ENCODE measurements at regions not wholly inside any gene's neighbourhood (a gene's known extent, or its start where the extent isn't known, plus 50 kb on each side); places are given as distances from the start of the nearest gene placed in this dataset.

- DNase-seq: no peak
- ATAC-seq (ENCODE audit: poor library complexity): no peak
- intact Hi-C loops (cut with DNase I): no loop called here
These were observed 203.8 kb upstream of the SH3BP4 start for GRCh38 chr2:234747833-234748559.

- intact Hi-C loops (cut with DNase I): no loop called here
- ATAC-seq (ENCODE audit: poor library complexity) (no peak), DNase-seq (no peak)
These were observed 204.8 kb upstream of the SH3BP4 start for GRCh38 chr2:234747032-234747431.

- ATAC-seq (ENCODE audit: poor library complexity) (no peak), DNase-seq (no peak)
- intact Hi-C loops (cut with DNase I): no loop called here
These were observed 206.5 kb upstream of the SH3BP4 start for GRCh38 chr2:234745347-234745746.

GRCh38 chr2:234741976-234742375 lies 209.8 kb upstream of the SH3BP4 start:
- DNase-seq: no peak
- no peak for ATAC-seq (ENCODE audit: poor library complexity)
- intact Hi-C loops (cut with DNase I): no loop called here

- intact Hi-C loops (cut with DNase I): no loop called here
- ATAC-seq (ENCODE audit: poor library complexity) (no peak), DNase-seq (no peak)
These were observed 212.8 kb upstream of the SH3BP4 start for GRCh38 chr2:234739061-234739460.

- DNase-seq (no peak), ATAC-seq (ENCODE audit: poor library complexity) (no peak)
- intact Hi-C loops (cut with DNase I): no loop called here
These were observed 216.0 kb upstream of the SH3BP4 start for GRCh38 chr2:234735829-234736228.

GRCh38 chr2:234733795-234734600 lies 217.8 kb upstream of the SH3BP4 start:
- DNase-seq: no peak
- no peak for ATAC-seq (ENCODE audit: poor library complexity)

GRCh38 chr2:234733093-234733489 lies 218.7 kb upstream of the SH3BP4 start:
- ATAC-seq (ENCODE audit: poor library complexity) (no peak), DNase-seq (no peak)
- intact Hi-C loops (cut with DNase I): no loop called here

More at GRCh38 chr2:234733795-234734600, 217.8 kb upstream of the SH3BP4 start:
- intact Hi-C loops (cut with DNase I): no loop called here

GRCh38 chr2:234732404-234733092 lies 219.3 kb upstream of the SH3BP4 start:
- DNase-seq: no peak
- no peak for ATAC-seq (ENCODE audit: poor library complexity)
- intact Hi-C loops (cut with DNase I): no loop called here

- DNase-seq: no peak
- ATAC-seq (ENCODE audit: poor library complexity): no peak
- intact Hi-C loops (cut with DNase I): no loop called here
These were observed 220.6 kb upstream of the SH3BP4 start for GRCh38 chr2:234731236-234731635.

- no peak for ATAC-seq (ENCODE audit: poor library complexity)
- intact Hi-C loops (cut with DNase I): no loop called here
These were observed 221.7 kb upstream of the SH3BP4 start for GRCh38 chr2:234730066-234730640.

GRCh38 chr2:234725528-234726264 lies 226.1 kb upstream of the SH3BP4 start:
- intact Hi-C loops (cut with DNase I): no loop called here
- no peak for ATAC-seq (ENCODE audit: poor library complexity)
- DNase-seq: no peak

More at GRCh38 chr2:234730066-234730640, 221.7 kb upstream of the SH3BP4 start:
- DNase-seq: no peak

GRCh38 chr2:234724850-234725249 lies 227.0 kb upstream of the SH3BP4 start:
- no peak for DNase-seq
- intact Hi-C loops (cut with DNase I): no loop called here
- ATAC-seq (ENCODE audit: poor library complexity): no peak

GRCh38 chr2:234723400-234723799 lies 226.5 kb upstream of the ARL4C start:
- DNase-seq: no peak
- intact Hi-C loops (cut with DNase I): no loop called here
- no peak for ATAC-seq (ENCODE audit: poor library complexity)

GRCh38 chr2:234722176-234722575 lies 225.3 kb upstream of the ARL4C start:
- no peak for DNase-seq
- intact Hi-C loops (cut with DNase I): no loop called here
- no peak for ATAC-seq (ENCODE audit: poor library complexity)

- intact Hi-C loops (cut with DNase I): no loop called here
- DNase-seq (no peak), ATAC-seq (ENCODE audit: poor library complexity) (no peak)
These were observed 222.3 kb upstream of the ARL4C start for GRCh38 chr2:234719116-234719716.

GRCh38 chr2:234716271-234716670 lies 219.4 kb upstream of the ARL4C start:
- ATAC-seq (ENCODE audit: poor library complexity) (no peak), DNase-seq (no peak)
- intact Hi-C loops (cut with DNase I): no loop called here

GRCh38 chr2:234715671-234716250 lies 218.9 kb upstream of the ARL4C start:
- ATAC-seq (ENCODE audit: poor library complexity) (no peak), DNase-seq (no peak)
- intact Hi-C loops (cut with DNase I): no loop called here
